HFF-Myc (cell line): ENCODE measurements at regions not wholly inside any gene's neighbourhood (a gene's known extent, or its start where the extent isn't known, plus 50 kb on each side); places are given as distances from the start of the nearest gene placed in this dataset.

Experiments
- DNase-seq: peaks from one replicate; pipeline ENCODE4 v3.0.0-alpha.2; 2011; ENCODE audit warnings: low read depth; ENCODE audit errors: extremely low read depth
- H3K4me3 ChIP-seq: replicated peaks from 2 replicates; pipeline ENCODE4 v1.5.1; 2011; ENCODE audit warnings: low read depth, mild to moderate bottlenecking, control low read depth, low read length
- TF ChIP-seq, protein P1 (sequence below): IDR thresholded peaks from 2 replicates; pipeline ENCODE4 v1.5.1; 2012; ENCODE audit warnings: mild to moderate bottlenecking, low read depth, low read length, control low read depth; ENCODE audit errors: missing control alignments

DNA sequence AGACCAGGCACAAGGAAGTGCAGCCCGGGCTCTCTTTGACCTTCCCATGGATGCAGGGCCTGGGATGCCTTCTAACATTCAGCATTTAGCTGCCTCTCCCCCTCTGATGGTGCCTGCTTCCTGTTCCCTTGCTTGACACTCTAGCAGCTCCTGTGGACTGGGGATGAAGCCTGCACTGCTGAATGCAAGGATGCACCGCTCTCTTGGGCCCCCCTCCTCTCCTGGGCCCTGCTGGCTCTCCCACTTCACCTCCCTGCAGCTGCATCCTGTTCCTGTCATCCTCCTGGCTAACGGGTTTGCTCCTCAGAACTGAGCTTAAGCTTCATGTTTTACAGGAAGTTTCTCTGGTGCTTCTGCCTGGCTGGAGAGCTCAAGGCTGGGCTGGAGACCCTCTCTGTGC is 254.1 kb downstream of the TSN start:
- H3K4me3 ChIP-seq, result no peak overlapping the region
- TF ChIP-seq, protein P1, sequence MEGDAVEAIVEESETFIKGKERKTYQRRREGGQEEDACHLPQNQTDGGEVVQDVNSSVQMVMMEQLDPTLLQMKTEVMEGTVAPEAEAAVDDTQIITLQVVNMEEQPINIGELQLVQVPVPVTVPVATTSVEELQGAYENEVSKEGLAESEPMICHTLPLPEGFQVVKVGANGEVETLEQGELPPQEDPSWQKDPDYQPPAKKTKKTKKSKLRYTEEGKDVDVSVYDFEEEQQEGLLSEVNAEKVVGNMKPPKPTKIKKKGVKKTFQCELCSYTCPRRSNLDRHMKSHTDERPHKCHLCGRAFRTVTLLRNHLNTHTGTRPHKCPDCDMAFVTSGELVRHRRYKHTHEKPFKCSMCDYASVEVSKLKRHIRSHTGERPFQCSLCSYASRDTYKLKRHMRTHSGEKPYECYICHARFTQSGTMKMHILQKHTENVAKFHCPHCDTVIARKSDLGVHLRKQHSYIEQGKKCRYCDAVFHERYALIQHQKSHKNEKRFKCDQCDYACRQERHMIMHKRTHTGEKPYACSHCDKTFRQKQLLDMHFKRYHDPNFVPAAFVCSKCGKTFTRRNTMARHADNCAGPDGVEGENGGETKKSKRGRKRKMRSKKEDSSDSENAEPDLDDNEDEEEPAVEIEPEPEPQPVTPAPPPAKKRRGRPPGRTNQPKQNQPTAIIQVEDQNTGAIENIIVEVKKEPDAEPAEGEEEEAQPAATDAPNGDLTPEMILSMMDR, result no peak
- no peak for DNase-seq

DNA sequence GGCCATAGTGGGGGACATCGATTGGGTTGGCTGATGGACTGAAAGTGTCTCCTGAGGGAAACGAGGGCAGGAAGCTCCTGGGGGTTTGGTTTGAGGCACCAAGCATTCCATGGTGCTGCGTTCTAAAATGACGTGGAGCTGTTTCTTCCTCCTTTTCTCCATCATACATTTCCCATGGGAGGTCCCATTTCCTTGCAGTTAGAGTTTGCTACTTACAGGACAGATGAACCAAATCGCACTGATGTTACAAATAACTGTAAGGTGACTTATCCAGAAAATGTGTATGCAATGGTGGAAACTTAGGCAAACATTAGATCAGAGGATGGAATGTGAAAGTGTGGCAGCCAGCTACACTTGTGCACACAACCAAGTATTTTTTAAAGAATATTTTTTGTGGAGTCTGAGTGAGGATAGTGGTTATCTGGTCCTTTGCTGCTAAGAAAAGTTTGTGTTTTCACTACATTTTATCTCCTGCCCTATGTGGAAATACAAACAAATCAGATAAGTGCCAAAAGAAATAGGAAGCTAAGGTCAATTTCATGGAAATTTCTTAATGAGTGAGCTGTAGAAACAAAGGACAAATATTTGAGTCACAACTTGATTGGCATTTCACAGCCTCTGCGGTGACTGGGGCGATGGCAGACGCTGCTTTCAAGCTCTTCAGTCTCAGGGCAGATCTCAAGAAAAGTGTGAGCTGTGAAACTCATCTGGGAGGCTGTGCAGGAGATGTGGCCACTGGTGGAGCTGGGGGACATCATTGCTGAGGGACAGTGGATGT is 256.2 kb downstream of the TSN start:
- no peak overlapping the region for H3K4me3 ChIP-seq
- no peak for DNase-seq
- TF ChIP-seq, protein P1, result no peak

DNA sequence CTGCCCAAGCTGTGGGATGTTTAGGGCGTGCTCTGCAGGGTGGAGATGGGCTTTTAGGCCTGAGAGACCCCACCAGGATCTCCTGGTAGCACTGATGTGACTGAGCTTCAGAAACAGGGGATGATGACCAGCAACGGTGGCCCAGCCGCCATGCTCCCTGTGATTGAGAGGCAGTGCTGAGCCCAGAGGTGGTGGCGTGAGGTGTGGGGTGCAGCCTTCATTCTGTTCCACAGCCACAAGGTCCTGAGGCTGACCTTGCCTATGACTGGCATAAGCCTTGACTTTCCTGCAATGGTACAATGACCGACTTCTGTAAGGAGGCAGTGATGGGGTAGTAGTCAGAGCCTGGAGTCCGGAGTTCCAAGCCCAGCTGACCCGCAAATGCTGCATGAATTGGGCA is 263.3 kb downstream of the TSN start:
- no peak overlapping the region for H3K4me3 ChIP-seq
- DNase-seq, result no peak
- TF ChIP-seq, protein P1, result no peak

DNA sequence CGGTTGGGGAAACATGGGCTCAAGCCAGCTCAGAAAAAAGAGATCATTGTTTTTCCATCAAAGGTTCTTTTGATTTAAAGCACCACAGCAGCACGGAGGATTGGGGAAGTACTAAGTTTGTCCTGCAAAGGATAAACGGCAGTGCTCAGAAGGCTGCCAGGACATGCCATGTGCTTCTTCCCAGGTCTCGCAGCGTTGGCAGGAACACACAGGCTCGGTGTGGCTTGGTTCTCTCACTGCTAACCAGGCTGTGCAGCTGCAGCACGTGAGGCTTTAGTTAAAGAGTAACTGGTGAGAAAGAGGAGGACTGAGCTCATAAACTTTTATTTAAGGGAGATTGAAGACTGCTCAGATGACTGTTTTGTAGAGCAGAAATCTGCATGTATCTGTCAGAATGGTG is 264.3 kb downstream of the TSN start:
- TF ChIP-seq, protein P1, result no peak
- DNase-seq, result no peak
- no peak overlapping the region for H3K4me3 ChIP-seq

DNA sequence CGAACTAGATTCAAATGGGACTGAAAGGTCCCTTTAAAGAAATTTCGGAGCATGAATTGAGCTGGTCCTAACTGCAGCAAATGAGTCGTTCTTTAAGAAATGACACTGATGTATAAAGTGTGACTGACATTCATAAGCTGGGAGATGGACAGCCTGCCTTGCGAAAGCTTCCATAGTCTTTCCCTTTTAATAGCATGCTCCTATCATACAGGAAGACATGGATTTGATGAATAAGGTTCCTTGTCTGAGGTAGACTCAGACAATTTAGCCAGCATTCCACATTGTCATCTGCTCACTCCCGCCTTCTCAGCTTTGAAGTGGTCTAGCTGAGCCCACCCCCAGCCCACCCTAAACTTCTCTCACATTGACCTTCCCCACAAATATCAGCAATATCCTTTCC is 264.9 kb downstream of the TSN start:
- no peak for DNase-seq
- no peak overlapping the region for H3K4me3 ChIP-seq
- TF ChIP-seq, protein P1, result no peak

DNA sequence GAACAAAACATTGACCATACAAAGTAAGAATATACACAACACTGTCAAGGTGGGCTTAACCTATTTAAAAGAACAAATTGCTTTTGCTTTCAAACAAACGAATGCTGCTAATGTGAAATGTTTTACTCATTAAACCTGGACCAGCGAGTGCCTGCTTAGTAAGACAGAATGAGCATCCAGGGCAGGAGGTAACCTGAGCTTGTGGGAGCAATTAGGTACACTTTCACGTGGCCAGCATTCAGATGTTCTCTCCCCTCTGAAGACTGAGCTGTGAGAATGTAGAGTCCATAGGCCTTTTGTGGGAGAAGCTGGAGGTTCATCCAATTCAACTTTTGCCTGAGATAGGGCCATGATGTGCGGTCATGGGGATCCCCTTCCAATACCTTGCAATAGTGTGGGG is 266.5 kb downstream of the TSN start:
- TF ChIP-seq, protein P1, result no peak
- no peak overlapping the region for H3K4me3 ChIP-seq
- DNase-seq, result no peak

DNA sequence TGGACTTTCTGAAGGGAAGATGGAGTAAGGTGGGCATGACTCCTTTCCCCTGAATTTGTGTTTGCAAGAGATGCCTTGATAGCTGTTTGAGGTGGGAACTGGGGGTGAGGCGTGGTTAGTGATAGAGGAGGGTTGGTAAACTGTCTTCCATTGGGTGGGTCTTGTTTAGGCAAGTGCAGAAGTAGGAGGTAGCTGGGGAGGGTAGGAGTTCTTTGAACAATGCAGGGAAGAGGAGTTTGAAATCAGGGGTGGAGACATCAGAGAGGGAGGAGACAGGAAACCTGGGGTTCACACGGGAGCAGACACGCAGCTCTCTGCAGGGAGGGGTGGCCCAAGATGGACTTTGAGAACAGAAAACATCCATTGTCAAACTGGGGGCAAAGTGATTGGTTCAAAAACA is 267.1 kb downstream of the TSN start:
- TF ChIP-seq, protein P1, result no peak
- H3K4me3 ChIP-seq, result no peak overlapping the region
- DNase-seq, result no peak
